NCI-H146 treated with DMSO at 0.1 percent for 48 hours (cell line): ENCODE measurements at regions not wholly inside any gene's neighbourhood (a gene's known extent, or its start where the extent isn't known, plus 50 kb on each side); places are given as distances from the start of the nearest gene placed in this dataset.

ENCODE experiments used
- DNase-seq: peaks from one replicate; lab custom pipeline; 2025; ENCODE audit not compliant: unreplicated experiment; lab: John Stamatoyannopoulos, UW

DNA sequence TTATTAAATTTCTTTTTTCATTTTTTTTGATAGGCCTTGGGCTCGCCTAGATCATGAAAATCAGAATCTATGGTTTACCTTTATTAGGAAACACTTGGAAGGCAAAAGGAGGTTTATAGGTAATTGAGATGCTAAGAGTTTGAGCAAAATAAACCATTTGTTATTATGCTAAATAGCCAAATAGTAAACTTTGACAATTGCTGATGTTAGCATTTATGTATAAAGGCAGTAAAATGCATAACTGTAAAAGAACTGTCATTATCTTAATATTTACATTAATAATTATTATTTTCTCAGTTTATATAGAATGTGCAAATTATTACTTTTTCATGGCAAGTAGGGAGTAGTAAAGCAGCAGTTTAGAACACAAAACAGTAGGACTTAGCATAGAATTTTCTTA is 1737.8 kb upstream of the PRR20A start:
- DNase-seq = no peak

DNA sequence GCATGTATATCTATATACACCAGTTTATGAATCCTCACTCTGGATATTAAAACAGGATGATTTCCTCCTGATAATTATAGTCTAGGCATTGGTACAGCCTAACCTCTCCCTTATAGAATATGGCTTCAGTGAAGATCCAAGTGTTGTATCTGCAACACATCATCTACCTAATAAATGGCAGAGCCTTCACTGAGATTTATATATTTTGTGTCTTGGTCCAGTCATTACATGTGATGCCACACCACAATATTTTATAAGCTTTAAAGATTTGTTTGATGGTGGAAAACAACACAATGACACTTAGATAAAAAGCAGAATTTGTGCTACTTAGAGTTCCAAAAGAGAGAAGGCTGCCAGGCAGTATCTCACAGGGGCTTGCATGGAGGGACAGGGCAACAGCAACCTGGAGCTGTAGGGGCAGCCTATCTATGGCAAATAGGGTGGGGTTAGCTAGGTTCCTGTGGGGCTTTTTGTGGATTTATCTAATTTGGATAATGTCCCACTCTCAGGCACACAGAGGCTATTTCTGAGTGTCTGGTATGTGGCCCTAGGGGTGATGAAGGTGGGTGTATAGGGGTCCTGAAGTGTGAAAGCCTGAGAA is 1736.7 kb upstream of the PRR20A start:
- no peak for DNase-seq

DNA sequence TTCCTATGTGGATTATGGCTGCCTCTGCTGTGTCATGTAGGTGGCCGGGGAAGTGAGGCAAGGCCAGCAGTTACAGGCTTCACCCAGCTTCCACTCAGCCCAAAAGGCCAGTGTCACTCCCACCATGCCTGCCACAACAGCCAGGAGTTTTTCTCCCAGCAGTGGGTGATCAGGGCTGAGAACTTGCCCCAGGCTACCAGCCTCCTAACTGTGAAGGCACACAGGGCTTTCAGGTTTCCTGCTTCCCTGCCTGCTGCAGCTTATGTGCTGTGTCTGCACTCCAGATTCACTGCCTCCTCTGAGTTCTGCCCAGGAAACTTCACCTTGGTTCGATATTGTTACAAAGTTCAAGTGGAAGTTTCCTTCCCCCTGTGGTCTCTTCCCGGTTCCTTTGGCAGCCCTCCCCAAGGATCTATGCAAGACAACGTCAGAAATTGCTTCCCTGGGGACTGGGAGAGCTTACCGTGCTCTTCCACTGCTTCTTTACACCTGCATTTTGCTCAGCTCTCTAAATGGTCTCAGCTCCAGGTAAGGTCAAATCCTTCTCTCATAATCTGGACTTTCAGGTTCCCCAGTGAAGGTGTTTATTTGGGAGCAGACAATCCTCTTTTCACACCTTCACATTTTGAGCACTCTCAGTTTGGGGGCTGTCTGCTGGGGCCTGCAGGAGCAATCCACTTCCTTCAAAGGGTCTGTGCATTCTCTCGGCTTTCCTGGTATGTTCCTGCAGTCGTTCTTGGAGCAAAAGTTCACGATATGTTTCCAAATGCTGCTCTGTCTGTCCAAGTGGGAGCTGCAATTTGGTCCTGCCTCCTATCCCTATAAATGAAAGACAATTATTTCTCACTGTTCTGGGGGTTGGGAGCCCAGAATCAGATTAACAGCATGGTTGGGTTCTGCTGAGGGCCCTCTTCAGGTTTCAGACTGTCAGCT is 1730.1 kb upstream of the PRR20A start:
- DNase-seq = no peak

DNA sequence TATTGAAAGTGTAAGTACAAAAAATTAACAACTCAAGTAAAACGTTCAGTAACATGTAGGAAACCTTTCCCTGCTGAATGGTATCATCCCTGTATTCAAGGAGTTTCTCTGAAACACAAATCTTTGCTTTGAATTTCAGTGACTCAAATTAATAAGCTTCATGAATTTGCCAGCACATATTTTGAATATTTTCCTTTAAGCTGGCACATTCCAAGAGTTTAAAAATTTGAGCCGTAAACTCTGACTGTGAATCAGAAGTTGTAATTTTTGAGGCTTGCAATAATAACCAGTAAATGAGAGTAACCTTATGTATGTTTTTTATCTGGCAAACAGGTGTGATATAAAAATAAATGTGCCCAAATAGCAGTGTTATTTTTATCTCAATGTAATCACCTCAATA is 1722.6 kb upstream of the PRR20A start:
- no peak for DNase-seq

DNA sequence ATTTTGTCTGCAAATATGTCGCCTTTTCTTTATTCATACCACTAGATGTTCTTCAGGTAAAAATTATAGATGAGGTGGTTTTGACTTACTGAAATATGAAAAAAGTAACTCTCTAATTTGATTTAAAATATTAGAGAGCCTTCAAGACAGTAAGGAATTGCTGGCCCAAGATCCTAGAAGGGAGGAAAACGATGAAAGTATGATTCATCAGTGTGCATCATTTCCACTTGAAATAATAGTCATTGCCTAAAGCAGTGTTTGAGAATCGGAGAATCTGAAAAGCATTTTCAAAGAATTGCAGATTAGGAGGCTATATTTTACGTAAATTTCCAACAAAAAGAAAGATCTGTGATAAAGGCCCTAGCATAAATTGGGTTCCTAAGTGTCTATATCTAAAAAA is 1707.9 kb upstream of the PRR20A start:
- DNase-seq = no peak

DNA sequence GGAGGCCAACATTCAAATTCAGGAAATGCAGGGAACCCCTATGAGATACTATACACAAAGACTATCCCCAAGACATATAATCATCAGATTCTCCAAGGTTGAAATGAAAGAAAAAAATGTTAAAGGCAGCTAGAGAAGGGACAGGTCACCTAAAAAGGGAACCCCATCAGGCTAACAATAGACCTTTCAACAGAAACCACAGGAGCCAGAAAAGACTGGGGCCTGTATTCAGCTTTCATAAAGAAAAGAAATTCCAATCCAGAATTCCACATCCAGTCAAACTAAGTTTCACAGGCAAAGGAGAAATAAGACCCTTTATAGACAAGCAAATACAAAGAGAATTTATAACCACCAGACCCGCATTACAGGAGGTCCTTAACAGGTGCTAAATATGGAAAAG is 1703.6 kb upstream of the PRR20A start:
- DNase-seq = no peak

DNA sequence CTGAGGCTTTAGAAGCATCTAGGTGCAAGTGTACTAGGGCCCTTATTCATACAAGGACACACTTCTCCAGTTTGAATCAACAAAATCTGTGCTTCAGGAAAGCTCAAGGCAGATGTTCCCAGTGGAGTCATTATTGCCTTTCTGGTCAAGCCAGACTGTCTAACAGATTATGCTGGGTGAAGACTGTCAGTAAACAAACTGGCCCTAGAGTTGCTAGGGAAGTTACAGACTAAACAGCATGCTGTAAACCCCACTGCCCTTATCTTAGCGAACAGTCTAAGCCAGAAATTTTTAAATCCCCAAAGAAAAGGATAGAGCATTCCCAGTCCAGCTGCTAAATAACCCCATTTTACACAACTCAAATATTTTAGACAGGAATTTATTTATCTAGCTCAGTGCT is 1701.3 kb upstream of the PRR20A start:
- DNase-seq = no peak

DNA sequence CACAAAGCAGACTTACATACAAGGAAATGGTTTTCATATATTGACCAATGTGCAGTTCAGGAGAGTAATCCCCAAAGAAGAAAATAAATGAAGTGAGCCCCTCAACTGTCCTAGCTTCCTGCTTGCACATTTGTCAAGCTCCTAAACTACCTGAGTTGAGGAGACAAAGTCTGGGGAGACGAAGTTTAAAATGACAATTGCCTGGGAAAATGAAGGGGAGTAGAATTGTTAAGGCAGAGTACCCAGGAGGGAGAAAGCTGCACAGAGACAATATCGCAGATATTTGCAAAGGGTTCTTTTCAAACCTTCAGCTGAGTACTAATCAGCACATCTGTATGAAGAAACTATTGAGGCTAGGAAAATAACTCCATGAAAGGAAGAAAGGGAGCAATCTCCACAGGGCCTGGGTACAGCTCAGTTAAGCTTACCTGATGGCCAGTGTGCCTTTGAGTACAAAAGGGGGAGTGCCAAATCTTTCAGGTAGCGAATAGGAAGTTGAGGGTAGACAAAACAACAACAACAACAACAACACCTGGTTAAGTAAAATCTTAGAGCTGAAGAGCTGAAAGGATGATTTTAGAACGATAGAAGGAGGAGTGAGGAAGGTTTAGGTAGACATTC is 1700.1 kb upstream of the PRR20A start:
- no peak for DNase-seq

DNA sequence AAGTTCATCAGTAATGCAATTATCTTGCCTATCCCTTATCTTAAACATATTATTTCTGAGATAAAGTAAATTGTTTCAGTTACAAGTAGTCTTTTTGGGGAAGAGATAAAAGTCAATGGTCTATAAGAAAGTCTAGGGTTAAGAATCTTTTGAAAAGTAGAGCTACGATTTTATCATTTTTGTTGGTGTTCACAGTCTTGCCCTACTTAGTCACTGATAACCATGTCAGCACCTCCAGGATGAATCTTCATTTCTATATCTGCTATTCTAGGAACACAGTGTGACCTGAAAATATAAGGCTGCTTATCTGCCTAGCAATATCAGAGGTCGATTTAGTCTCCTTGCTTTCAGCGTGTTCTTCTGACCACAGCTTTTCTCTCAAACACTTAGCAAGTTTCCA is 1676.5 kb upstream of the PRR20A start:
- no peak for DNase-seq

DNA sequence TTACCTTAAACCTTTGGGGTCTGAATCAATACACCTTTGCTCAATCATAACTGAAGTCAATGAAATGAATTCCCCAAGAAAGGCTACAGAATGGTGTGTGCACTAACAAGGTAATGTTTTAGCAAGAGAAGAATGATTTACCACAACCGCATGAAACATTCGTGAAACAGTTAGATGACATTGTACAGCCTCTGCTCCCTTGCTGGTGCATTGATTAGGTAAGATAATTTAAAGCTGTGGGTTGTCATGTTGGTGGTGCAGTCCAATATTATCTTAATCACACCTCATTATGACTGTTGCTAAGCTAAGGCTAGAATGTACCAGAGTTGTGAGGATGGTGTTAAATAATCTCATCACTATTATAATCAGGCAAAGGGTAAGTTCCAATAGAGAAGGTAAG is 1673.2 kb upstream of the PRR20A start:
- DNase-seq = no peak

DNA sequence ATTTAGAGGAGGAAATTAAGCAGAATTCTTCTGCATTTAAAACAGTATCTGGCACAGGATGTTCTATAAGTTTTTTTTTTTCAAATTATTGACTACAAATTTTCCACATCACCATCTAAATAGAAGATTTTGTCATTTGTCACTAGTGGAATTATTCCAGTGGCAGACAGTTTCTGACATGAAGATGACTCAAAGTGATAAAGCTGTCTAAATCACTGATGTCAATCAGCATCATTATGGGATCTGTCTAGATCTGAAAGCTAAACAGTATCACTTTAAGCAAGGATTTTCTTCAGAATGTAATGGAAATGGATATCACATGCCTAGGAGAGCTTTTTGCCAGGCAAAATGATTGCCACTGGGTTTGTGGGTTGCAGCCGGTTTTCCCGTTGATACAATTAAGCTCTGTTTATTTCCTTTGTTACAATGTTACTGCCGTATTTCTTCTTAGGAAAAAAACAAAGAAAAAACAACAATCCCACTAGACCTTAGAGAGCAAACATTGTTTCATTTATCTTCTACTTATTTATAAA is 1657.0 kb upstream of the PRR20A start:
- no peak for DNase-seq

DNA sequence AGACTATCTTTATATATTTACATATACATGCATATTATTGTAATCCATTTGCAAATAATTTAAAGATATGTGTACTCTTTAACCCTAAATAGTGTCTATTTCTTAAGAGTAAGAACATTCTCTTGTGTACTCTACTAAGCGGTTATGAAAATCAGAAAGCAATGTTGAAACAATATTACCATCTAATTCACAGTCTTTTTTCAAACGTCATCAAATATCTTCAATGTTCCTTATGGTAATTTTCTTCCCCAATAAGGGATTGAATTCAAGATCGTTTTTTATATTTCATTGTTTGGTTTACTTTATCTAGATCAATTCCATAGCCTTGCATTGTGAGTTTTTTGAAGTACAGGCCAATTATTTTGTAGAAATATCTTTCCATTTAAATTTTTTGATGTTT is 1647.4 kb upstream of the PRR20A start:
- DNase-seq = no peak

DNA sequence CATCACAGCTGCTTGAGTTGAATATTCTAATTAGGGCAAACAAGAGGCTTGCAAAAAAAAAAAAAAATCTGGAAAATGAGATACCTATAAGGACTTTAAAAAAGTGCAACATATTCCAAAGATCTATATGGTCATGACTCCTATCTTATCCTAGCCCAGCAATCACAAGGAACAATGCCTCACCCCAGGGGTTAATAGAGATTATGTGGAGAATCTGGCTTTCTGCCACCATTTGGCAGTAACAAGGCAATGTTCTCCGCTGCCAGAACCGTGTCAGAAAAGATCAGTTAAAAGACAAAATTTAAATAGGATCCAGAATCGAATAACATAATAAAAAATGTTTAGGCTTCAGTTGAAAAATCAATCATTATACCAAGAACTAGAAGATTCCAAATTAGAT is 1643.2 kb upstream of the PRR20A start:
- no peak for DNase-seq

DNA sequence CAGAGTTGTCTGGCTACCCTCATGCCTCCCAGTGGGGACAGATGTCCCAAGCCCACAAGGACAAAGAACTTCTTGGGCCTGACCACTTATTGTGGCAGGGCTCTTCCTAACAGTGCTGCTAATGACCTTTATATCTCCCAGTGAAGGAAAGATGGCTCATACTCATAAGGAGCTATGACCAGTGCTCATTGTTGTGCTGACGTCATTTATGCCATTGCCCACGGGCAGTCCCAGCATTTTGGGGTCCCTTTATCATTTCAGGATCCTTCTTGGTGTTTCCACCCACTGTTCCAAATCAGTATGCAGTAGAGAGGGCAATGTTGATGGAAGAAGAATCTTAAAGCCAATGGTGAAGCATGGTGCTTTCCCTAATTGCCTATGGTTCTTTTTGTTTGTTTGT is 1640.0 kb upstream of the PRR20A start:
- no peak for DNase-seq

DNA sequence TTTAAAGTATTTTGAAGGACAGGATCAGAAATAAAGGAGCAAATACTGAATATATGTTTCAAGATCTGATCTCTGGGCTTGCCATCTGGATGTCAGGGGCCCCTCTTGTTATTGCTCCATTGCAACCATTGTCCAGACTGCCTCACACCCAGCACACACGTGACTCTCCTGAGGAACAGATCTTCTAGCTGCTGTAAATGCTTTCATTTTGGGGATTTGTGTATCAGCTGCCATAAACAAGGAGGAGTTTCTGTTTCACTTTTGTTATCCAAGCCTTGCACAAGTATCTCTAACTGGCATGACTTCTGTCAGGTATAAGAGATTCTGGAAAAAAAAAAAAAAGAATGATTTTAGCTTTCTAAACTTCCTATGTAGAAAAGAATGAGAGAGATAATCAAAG is 1624.1 kb upstream of the PRR20A start:
- DNase-seq = no peak

DNA sequence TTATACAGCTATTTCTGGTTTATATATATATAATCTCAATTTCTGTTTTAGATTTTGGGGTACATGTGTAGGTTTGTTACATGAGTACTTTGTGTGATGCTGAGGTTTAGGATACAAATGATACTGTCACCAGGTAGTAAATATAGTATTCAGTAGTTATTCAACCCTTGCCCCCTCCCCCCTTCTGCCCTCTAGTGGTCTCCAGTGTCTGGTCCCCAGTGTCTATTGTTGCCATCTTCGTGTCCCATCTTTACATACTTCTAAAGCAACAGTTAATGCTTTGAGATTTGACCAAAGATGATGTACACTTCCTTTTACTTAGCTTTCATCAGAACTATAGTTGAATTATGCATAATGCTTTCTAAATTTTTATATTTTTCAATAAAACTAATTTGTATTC is 1623.4 kb upstream of the PRR20A start:
- DNase-seq = no peak

DNA sequence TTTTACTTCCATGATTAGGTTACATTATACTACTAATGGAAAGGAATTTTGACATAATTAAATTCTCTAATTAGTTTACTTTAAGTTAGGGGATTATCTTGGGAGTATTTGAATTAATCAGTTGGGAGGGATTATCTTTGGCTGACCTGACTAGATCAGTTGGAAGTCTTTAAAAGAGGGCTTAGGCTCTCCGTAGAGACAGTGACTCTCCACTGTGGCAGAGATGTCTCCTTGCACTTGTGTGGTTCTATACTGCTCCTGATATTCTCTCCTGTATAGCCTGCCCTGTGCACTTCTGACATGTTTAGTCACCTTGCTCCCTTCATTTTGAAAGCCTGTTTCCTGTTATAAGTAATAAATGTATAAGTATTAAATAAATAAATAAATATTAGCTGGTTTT is 1612.3 kb upstream of the PRR20A start:
- DNase-seq = no peak

DNA sequence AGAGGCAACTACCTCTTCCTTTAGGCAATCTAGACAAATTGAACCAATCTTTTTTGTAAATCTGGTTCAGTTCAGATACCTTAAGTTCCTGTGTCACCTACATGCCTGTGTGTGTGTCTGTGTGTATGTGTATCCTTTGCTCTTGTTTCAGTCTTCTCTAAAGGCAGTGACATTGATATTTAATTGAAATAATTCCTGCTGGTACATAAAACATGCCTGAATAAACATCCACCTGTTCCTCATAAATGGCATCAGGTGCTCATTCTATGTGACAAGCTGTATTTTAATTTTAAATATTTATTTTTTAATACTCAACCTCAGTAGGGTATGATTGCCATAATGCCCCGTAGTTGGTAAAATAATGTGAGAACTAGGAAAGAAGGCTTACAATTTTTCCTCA is 1606.4 kb upstream of the PRR20A start:
- DNase-seq = no peak

DNA sequence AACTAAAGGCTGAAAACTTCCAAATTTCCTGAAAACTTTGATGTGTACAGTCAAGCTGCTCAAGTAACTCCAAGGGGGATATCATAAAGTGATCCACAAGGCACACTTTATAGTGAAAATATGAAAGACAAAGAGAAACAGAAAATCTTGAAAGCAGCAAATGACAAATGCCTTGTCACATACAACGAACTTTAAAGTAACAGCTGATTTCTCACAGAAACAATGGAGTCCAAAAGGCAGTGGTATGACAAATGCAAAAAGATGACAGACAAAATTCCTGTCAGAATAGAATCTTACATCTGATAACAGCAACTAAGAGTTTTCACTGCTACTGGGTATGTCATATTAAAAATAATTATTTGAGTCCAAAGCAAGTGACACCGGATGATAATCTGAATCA is 1602.3 kb upstream of the PRR20A start:
- no peak for DNase-seq

DNA sequence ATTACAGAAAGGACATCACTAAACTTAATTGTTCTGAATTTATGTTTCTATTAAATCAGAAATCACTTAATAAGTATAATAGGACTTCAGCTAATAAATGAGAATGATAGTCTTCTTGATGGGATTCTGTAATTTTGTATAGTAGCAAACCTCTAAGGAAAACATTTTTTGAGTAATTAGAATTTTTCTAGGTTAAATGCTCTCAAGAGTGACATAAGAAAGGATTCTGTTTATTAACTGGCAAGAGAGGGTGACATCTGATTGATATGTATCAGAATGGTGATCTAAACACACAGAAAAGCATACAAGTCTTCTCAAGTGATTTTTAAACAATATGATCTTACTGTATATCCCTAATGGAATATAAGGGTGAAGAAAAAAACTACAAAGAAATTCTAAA is 1597.7 kb upstream of the PRR20A start:
- DNase-seq = no peak

DNA sequence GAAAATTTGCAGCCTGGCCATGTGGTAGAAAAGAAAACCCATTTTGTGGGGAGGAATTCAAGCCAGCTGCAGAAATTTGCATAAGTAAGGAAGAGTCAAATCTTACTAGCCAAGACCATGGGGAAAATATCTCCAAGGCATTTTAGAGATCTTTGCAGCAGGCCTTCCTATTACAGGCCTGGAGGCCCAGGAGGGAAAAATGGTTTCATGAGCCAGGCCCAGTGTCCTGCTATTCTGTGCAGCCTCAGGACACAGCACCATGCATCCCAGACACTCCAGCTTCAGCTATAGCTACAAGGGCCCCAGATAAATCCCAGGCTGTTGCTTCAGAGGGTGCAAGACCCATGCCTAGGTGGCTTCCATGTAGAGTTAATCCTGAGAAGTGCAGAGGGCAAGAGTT is 1590.1 kb upstream of the PRR20A start:
- DNase-seq = no peak

DNA sequence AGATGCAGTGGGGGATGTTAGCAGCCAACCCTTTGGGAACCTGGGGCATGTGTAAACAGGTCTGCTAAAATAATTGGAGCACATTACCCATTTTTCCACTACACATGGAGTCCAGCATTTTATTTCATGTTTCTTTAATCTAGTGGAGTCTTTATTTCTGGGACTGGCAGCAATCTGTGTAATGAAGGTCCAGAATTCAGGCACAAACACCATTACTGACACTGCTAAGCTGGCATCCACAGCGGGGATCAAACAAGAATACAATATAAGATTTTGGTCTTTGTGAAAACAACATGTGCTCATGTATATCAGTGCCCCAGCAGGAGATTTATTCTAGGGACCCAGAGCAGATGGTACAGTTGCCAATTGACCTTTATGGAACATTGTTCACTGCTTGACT is 1587.0 kb upstream of the PRR20A start:
- DNase-seq = peak; percentile 94
